NCI-H1417 treated with DMSO at 0.1 percent for 48 hours (cell line): ENCODE measurements at regions not wholly inside any gene's neighbourhood (a gene's known extent, or its start where the extent isn't known, plus 50 kb on each side); places are given as distances from the start of the nearest gene placed in this dataset.
"Not testable (repeated sequence)": the region's sequence is repeated elsewhere in the genome, so short reads cannot be mapped to it uniquely, and the experiment has no call there.

ENCODE experiments used
- DNase-seq: peaks from one replicate; lab custom pipeline; 2025; lab: John Stamatoyannopoulos, UW

DNA sequence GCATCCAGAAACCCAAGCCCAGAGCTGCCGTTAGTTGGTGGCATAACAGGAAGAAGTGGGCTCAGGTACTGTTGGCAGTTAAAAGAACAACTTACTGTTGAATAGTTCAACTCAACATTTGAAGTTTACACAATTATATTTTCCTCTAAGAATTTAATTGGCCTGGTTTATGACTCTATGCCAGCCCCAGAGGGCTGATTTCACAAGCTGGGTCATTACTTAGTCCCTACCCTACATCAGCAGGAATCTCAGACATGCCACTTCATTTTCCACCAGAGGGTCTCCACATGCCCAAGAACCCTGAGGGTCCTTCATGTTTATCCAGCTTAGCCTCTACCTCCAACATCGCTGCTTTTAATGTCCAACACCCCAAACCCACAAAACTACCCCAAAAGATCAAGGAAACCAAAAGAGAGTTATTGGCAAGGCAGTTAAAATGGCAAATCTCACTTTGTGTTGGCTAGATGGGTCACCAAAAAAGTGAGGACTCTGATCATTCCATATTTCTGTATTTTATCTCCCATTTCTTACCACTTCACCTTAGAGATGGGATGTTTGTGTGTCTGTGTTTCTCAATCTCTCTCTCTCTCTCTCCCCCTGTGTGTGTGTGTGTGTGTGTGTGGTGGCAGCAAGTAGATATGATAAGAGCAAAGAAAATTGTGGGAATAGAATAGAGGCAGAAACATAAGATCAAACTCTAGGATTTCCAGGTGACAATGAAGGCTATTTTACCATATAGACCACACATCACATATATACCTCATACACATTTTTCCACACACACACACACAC lies 112.5 kb upstream of the TBX18 start:
- DNase-seq, result no peak

DNA sequence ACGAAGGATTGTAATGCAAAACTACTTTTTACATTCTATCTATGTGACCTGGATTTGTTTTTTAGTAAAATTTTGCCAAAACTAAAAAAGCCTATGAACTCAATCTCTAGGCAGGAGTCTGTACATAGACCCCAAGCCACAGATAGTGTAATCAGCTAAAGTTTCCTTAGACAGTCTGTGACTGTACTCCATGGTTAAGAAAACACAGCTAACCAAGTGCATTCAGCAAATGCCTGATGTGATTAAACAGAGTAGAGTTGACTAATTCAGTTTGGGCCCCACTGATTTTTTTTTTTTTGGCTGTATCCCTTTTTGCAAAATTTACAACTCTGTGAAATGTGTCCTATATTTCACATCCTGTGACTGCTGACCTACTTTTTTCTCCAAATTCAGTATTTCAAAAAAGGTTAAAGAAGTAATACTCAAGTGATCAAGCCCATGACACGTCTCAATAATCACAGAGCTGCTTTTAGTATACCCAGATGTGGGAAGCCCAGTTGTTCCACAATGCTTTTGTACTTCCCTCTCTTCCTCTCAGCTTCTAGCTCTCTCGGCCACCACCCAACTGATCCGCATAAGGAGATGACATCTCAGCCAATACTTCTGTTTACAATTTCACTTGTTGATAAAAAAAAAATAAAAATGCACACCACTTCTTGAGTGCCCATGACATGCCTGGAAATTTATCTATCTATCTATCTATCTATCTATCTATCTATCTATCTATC lies 108.8 kb upstream of the TBX18 start:
- DNase-seq, result no peak

DNA sequence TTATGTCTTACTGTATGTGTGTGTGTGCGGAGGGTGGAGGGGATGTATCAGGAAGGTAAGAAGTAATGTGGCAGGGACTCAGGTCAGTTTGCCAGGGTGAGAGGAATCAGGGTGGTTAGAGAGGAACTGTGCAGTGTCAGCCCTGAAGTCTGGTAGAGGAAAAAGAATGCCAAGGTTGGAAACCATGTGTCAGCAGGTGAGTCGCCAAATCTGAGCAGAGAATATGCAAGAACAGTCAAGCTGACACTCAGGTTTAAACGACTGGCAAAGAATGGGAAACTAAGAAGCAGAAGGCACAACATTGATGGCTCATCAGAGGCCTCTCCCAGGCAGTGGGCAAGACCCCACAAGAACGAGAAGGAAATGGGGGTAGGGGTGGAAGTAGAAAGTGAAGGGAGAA lies 107.5 kb upstream of the TBX18 start:
- no peak for DNase-seq

DNA sequence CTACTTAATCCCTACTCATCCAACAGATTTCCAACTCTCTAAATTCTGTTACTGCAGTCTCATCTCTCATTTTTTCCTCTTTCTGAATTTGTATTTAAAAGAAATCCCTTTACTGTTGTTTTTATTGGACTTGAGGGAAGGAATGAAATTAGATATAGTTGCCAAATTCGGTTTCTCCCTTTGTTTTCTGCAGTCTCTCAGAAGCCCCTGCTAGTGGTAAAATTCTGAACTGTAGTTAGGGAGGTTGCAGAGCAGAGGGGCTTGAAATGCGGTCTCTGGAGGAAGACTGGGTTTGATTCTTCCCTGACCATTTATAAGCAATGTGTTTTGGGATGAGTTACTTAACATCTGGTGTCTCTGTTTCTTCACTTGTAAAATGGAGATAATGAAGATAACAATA lies 106.3 kb upstream of the TBX18 start:
- no peak for DNase-seq

DNA sequence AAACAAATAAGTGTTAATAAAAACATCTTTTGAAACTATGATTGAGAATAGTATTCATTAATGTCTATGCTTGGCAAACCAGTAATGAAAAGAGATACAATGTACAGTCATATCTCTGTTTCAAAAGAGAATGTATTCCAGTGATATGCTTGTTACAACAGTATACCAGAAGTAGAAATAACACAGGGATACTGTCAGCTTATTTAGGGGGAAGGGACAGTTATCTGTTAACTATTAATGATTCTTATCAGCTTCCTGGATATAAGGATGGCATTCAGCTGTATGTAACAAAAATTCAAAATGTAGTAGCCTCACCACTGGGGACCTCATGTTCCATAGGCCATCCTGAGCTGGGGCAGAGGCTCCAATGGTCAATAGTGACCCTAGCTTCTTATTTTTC lies 103.8 kb upstream of the TBX18 start:
- no peak for DNase-seq

DNA sequence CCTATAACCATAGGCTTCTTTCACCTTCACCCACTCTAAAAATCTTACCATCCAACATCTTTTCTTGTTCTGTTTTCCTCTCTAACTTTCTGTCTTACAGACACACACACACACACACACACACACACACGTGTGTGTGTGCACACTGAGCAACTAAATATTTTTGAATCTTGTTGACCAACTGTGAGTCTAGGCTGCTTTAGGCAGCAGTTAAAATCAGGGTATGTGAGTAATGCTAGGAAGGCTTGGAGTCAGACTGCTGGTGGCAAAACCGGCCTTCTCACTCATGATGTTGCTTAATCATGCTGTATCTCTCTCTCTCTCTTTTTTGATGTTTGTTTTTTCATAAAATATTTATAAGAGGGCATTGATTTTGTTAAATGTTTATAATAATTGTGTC lies 103.1 kb upstream of the TBX18 start:
- no peak for DNase-seq

DNA sequence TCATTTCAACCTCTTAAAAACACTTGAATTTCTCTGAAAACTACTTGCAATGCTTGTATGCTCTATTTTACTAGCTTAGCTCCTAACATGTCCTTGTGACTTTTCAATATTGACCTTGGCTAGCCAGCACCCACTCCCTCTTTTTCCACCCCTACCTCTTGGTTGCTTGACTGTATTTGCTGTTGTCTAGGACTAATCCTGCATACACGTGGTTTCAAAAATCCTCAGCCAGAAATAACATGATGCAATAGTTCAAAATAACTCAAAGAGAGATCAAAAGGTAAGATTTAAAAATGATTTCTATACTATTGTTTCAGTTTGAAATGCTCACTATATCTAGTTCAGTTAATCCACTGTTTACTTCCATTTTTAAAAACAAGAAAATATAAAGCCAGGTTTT lies 102.3 kb upstream of the TBX18 start:
- no peak for DNase-seq

DNA sequence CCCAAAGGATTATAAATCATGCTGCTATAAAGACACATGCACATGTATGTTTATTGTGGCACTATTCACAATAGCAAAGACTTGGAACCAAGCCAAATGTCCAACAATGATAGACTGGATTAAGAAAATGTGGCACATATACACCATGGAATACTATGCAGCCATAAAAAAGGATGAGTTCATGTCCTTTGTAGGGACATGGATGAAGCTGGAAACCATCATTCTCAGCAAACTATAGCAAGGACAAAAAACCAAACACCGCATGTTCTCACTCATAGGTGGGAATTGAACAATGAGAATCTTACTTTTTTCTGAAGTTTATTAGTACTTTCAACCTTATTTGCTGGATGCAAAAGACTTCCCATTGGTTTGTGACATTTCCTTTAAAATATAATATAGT lies 101.0 kb upstream of the TBX18 start:
- DNase-seq, result not testable (repeated sequence)

DNA sequence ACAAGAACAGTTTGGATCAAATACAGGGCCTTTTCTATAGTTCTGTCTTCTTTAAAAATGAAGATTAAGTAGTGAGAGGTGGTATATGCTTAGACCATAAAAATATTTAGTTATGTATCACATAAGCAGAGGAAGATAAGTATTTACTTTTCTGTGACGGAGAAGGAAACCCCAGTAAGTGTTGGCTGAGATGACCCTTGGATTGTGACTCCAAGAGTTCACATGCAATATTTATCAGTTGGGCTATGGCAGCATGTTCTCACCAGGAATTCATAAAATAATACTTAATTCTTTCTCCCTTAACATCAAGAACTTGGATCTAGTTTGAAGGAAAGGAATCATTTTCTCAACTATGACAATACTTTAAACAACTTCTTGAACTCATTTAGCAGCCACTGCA lies 98.4 kb upstream of the TBX18 start:
- no peak for DNase-seq

DNA sequence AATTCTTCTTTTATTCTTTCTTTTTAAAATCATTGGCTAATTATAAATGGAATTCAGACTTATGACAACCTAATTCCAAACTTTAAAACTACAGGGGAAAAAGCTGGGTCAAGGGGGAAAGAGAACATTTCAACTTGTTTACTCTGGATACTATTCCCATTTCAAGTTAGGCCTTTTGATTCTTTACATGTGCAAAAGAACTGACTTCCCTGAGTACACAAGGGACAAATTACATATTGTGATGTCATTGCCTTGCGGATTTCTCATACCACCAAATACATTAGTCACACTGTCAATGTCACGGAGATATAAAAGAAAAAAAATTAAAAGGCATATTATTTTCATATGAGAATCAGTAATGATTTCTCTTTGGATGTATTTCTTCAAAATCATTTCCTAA lies 96.5 kb upstream of the TBX18 start:
- DNase-seq, result no peak

DNA sequence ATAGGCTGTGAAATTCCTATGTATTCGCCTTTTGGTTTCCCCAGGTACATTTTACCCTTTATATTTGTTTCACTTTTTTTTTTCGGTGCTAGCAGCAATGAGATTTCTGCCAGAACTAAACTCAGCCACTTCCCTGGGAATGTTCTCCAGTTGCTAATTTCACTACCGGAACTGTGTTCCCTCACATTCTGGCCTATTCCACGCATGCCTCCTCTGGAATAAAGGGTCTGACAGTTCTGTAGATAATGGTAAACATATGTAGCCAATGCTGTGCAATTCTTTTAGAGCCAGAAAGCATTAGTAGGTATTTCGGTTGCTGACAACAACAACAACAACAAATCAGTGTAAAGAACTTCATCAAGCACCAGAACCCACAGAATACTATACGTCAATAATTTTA lies 96.1 kb upstream of the TBX18 start:
- DNase-seq, result no peak

DNA sequence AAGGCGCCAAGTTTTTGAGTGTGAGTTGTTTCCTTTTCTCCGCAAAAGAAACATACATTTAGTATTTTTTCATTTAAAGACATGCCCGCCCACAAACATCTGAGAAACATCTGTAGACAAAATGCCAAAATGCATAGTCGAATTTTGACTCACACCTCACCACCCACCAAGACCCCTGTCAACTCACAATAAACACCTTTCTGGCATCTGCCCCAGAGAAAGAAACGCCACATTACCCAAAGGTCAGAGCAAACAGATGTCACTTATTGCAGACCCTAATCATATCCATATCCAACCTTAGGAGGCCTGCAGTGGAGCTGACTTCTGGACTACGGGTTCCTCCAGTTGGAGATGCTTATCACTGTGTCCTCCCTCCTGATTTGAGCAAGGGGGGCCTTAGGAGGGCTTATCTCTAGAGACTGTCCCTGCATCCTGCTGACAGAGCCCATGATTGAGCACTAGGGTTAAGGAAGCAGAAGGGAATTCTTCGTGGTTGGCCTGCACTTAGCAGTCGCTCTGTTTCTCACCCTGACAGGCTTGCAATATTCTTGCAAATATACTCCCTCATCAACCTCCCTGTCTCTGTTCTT lies 90.5 kb upstream of the TBX18 start:
- no peak for DNase-seq

DNA sequence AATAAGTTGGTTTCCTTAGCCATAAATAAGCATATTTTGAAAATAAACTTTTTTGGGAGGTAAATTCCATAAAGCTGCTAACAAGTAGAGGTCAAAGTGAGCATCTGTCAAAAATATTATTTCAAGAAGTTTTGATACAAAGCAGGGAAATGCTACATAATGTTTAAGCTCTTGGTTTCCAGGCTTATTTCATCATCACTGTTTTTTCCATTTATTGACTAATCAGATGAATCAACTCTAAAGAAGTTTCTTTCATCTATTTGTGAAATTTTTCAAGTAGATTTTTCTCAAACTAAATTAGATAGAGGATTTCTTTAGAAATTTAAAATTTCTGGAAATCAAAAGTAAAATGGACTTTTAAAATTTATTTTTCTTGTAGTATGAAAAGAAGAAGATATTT lies 89.5 kb upstream of the TBX18 start:
- DNase-seq, result no peak

DNA sequence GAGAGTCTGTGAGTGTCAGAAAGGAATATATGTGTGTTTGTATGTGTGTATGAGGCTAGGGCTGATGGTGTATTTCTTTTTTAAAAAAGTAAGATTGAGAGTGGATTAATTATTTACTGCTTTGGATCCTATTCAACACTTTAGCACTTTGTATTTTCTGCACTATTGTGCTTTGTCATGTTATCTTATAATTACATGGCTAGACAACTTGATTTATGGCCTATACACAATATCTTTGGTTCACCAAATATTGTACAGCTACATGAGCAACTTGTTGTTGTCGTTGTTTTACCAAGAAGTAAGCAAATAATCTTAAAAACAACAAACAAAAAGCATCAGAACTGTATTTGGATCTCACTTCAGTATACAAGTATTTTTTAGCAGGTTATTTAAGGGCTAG lies 84.6 kb upstream of the TBX18 start:
- DNase-seq, result no peak

DNA sequence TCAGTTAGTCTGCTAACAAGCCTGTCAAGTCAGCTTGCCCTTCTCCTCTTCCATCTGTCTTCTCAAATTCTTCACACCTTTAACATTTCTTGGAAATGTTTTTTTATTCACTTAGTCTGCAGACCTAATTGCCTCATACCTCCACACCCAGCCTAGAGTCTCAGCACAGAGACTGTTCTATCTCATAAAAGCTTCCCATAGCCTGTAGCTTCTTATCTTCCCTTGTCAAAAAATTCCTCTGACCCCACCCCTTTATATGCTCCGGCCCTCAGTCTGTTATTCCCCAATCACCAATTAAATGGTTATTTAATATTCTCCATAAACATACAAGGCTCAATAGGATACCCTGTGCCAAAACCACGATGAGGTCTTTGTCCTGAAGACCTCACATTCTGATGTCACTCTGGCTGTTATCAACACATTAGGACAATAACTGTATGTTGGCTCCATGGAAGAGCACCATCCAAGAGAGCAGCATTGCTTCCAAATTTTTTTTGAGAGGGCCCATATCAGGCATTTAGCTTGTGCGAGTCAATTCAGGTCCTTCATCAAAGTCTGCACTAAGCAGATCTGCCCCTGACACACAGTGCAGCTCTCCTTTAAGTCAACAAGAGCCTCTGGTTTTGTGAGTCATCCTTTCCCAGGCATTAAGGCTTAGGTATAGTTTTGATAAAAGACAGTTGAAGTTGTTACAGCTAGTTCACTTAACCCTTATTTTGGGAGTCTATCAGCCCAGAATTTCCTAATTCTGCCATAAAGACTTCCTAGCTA lies 83.2 kb upstream of the TBX18 start:
- DNase-seq, result no peak

DNA sequence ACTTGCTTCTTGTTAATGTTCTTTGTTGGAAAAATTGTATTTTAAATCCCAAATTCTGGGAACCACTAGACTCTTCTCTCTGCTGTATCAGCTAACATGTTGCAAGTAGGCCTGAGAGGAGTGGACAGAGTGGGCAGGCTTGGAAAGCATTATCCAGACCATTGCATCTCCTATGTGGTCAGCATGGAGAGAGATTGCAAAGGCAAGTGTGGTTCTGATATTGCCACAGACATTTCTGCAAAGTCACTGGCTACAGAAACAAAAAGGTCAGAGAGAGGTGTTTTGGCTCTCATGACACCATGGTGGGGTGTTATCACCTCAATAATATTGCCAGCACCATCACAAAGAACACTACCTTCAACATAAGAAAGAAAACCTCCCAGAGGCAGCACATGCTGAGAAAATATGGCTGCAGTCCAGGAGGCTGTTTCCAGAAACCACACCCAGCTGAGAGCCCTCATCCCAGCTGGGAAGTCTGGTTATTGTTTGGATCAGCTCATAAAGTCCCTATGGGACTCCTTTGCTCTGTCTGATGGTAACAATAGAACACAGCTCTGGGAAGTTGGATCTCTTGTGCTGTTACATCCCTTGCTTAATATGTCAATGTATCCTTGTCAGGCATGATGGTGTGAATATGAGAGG lies 78.2 kb upstream of the TBX18 start:
- no peak for DNase-seq

DNA sequence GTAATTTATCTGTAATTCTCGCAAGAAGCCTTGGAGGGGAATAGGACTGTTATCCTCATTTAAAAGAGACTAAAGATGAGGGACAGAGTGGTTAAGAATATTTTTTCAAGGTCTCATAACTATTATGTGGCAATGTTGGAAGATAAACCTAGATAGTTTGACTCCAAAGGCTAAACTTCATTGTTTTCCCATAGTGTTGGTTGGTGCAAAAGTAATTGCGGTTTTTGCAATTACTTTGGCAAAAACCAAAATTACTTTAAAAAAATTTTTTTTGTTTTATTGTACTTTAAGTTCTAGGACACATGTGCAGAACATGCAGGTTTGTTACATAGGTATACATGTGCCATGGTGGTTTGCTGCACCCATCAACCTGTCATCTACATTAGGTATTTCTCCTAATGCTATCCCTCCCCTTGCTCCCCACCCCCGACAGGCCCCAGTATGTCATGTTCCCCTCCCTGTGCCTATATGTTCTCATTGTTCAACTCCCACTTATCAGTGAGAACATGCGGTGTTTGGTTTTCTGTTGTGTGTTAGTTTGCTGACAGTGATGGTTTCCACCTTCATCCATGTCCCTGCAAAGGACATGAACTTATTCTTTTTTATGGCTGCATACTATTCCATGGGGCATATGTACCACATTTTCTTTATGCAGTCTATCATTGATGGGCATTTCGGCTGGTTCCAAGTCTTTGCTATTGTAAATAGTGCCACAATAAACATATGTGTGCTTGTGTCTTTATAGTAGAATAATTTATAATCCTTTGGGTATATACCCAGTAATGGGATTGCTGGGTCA lies 72.9 kb upstream of the TBX18 start:
- not testable (repeated sequence) for DNase-seq

DNA sequence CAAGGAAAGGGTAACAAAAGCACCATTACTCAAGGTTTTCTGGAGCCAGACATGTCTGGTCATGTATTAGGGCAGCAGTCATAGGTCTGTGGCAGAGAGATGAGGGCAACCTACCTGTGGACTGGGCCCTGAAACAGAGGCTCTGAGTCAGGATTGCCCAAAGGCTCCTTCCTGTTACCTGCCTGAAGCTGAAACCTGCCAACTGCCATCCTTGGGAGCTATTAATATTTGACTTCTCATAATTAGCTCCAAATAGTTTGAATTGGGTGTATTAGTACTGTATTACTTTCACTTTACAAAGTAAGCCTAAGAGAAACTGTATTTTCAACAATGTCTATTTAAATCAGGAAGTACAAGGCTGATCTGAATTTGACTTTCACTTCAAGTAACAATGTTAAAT lies 72.0 kb upstream of the TBX18 start:
- no peak for DNase-seq

DNA sequence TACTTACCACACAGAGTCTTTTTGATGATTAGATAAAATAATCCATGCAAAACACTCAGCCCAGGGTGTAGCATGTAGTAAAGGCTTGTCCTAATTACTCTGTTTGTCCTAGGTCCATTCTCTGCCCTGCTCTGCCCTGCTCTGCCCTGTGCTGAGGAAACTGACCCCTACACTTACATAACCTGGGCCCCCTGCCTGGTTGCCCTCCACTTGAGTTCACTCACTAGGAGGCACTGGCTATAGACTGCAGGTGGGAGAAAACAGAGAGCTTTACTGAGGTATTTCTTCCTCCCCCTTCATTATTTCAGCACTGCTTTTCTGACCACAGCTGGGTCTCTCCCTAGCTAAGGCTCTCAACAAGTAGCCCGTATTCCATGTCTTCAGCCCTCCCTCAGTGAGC lies 70.9 kb upstream of the TBX18 start:
- no peak for DNase-seq

DNA sequence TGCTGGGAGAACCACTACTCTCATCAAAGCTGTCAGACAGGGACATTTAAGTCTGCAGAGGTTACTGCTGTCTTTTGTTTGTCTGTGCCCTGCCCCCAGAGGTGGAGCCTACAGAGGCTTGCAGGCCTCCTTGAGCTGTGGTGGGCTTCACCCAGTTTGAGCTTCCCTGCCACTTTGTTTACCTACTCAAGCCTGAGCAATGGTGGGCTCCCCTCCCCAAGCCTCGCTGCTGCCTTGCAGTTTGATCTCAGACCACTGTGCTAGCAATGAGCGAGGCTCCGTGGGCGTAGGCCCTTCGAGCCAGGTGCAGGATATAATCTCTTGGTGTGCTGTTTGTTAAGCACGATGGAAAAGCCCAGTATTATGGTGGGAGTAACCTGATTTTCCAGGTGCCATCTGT lies 67.5 kb upstream of the TBX18 start:
- not testable (repeated sequence) for DNase-seq

DNA sequence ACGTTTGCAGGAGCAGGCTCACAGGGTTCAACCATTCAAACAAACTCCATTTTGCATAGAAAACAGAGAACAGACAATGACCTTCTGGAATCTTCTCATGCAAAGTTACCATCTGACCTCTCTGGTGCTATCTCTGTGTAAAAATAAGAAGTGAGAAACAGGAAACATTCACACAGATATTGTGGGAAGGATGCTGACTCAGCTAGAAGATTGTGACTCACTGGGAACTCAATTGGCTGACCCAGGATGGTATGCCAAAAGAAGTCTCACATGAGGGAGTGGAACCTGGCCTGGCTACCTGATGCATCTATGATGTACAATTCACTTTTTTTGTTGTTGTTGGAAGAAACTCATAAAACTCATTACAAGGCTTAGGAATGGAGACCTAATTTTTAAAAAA lies 61.1 kb upstream of the TBX18 start:
- no peak for DNase-seq
